Fibroblast of lung (primary cell): ENCODE measurements at regions not wholly inside any gene's neighbourhood (a gene's known extent, or its start where the extent isn't known, plus 50 kb on each side); places are given as distances from the start of the nearest gene placed in this dataset.

ENCODE experiments used
- CTCF ChIP-seq, 2 donors: IDR thresholded peaks in 1 of 2; conservative IDR thresholded peaks in 1 of 2; 1 replicate in 1 of 2; 2 replicates in 1 of 2; pipeline ENCODE4 v1.5.1; 2011 to 2012; ENCODE audit warnings: low read length in 2 of 2, control low read depth in 1 of 2, inconsistent platforms in 1 of 2, low read depth in 1 of 2, mild to moderate bottlenecking in 1 of 2
- EZH2 ChIP-seq: IDR thresholded peaks from 2 replicates; pipeline ENCODE4 v1.5.1; 2012; ENCODE audit warnings: low read length, control low read depth, mild to moderate bottlenecking; ENCODE audit errors: missing control alignments

DNA sequence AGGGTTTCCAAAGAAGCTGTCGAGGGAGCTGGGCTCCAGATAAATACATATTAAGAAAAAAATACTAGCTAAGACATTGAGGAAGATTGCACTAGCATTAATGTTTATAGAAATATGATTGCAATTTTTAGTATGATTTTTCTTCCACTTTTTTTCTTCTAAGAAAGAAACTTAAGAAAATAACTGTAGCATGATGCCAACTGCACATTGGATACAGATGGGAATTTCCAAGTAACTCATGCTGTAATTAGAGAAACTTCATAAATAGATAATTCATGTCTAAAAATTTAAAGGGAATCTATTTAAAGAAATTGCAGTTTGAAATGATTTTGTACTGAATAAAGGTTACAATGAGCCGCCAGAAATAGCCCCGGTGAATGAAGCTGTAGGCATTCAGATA, 119.4 kb downstream of the POLR1F start:
- TF ChIP-seq CTCF (conservative IDR thresholded peaks at IDR 0.05 in 1 of 2, IDR thresholded peaks at IDR 0.05 in 1 of 2; ENCODE audit: low read depth in 1 of 2, low read length in 2 of 2) = no peak
- TF ChIP-seq EZH2 = no peak
